OCI-LY7 (cell line): ENCODE measurements at regions not wholly inside any gene's neighbourhood (a gene's known extent, or its start where the extent isn't known, plus 50 kb on each side); places are given as distances from the start of the nearest gene placed in this dataset.

Experiments
- BruUV-seq: library from RNA; stranded (reverse); fragments of 400-500 nt; replicated peaks from 2 replicates; lab custom pipeline; 2021; lab: Mats Ljungman, UMichigan
- CTCF ChIA-PET: fragments of 300-600 bp; sonication (Branson Sonifier 250); formaldehyde crosslinking; loops from one replicate; lab custom pipeline; 2022; ENCODE audit warnings: antibody characterized with exemption; ENCODE audit not compliant: unreplicated experiment; lab: Charles Lee
- POLR2A ChIA-PET: fragments of 300-600 bp; sonication (Branson Sonifier 250); formaldehyde crosslinking; loops from one replicate; lab custom pipeline; 2022; ENCODE audit warnings: antibody characterized with exemption; lab: Charles Lee
- DNase-seq: peaks from one replicate; pipeline ENCODE4 v3.0.0-alpha.2; 2015; ENCODE audit warnings: low spot score
- H2AFZ ChIP-seq: fragments of 200-600 bp; sonication (generic), shearing (Covaris generic); 2 replicates; pipeline ENCODE4 v1.6.1; 2014; ENCODE audit warnings: mild to moderate bottlenecking, antibody characterized with exemption, low read length, moderate library complexity
- H3K27ac ChIP-seq: fragments of 200-600 bp; sonication (generic); 2 replicates; pipeline ENCODE4 v1.5.1; 2014; ENCODE audit warnings: mixed run types, low read depth, mild to moderate bottlenecking, moderate library complexity, low read length, inconsistent platforms; ENCODE audit not compliant: poor library complexity, severe bottlenecking
- H3K36me3 ChIP-seq: fragments of 200-600 bp; sonication (generic); 2 replicates; pipeline ENCODE4 v1.6.1; 2014; ENCODE audit warnings: mild to moderate bottlenecking, antibody characterized with exemption, low read length, moderate library complexity, mixed read lengths; ENCODE audit not compliant: insufficient read depth
- H3K4me1 ChIP-seq: fragments of 200-600 bp; sonication (generic); 2 replicates; pipeline ENCODE4 v1.5.1; 2014; ENCODE audit warnings: mild to moderate bottlenecking, low read length; ENCODE audit not compliant: insufficient read depth, poor library complexity, severe bottlenecking
- H3K4me2 ChIP-seq: fragments of 200-600 bp; sonication (generic); 2 replicates; pipeline ENCODE4 v1.6.1; 2014; ENCODE audit warnings: mild to moderate bottlenecking, low read length
- H3K4me3 ChIP-seq: fragments of 200-600 bp; sonication (generic); 2 replicates; pipeline ENCODE4 v1.5.1; 2014; ENCODE audit warnings: mild to moderate bottlenecking, low read depth, low read length; ENCODE audit not compliant: poor library complexity, severe bottlenecking
- H3K79me2 ChIP-seq: fragments of 200-600 bp; sonication (generic); 2 replicates; pipeline ENCODE4 v1.6.1; 2016; ENCODE audit warnings: low read depth, mild to moderate bottlenecking, low read length, moderate library complexity, mixed read lengths; ENCODE audit not compliant: insufficient read depth
- H3K9me2 ChIP-seq: fragments of 200-600 bp; sonication (generic); 2 replicates; pipeline ENCODE4 v1.6.1; 2016; ENCODE audit warnings: mild to moderate bottlenecking, low read length, mixed read lengths; ENCODE audit not compliant: insufficient read depth
- H3K9me3 ChIP-seq: fragments of 200-600 bp; sonication (generic); 2 replicates; pipeline ENCODE4 v1.6.1; 2014; ENCODE audit warnings: mild to moderate bottlenecking, mixed run types, low read length, mixed read lengths
- H4K20me1 ChIP-seq: fragments of 200-600 bp; sonication (generic); 2 replicates; pipeline ENCODE4 v1.6.1; 2014; ENCODE audit warnings: mild to moderate bottlenecking, antibody characterized with exemption, low read length, moderate library complexity, mixed read lengths; ENCODE audit not compliant: insufficient read depth
- EZH2phosphoT487 ChIP-seq: fragments of 200-600 bp; sonication (generic); IDR thresholded peaks from 2 replicates; pipeline ENCODE4 v1.6.1; 2018; ENCODE audit warnings: low read depth, borderline replicate concordance, mild to moderate bottlenecking, mixed run types, antibody characterized with exemption, low read length, moderate library complexity, mixed read lengths
- intact Hi-C: fragments of 100-400 bp; cut with micrococcal nuclease; formaldehyde crosslinking; loops from one replicate; pipeline ENCODE4 v1.10.0; 2022; ENCODE audit not compliant: unreplicated experiment
- TF ChIP-seq, protein P1 (sequence below): fragments of 200-600 bp; sonication (generic); conservative IDR thresholded peaks from 2 replicates; pipeline ENCODE4 v1.5.1; 2014; ENCODE audit warnings: mild to moderate bottlenecking, antibody characterized with exemption, low read length, moderate library complexity, mixed read lengths

- Histone ChIP-seq H3K4me1 (no peaks in the 10 kb centered on the region), H3K36me3 (no peaks in the 10 kb centered on the region), H3K9me3 (no peaks in the 10 kb centered on the region), H4K20me1 (no peaks in the 10 kb centered on the region), H3K27ac (no peak overlapping the region), H3K79me2 (no peaks in the 10 kb centered on the region), H3K4me2 (no peak overlapping the region), H2AFZ (no peak overlapping the region), H3K4me3 (no peak overlapping the region), H3K9me2 (no peaks in the 10 kb centered on the region)
- POLR2A ChIA-PET, result no interaction called here
- no peak for DNase-seq
- CTCF ChIA-PET, result no interaction called here
- TF ChIP-seq EZH2phosphoT487, result no peak
- TF ChIP-seq, protein P1, sequence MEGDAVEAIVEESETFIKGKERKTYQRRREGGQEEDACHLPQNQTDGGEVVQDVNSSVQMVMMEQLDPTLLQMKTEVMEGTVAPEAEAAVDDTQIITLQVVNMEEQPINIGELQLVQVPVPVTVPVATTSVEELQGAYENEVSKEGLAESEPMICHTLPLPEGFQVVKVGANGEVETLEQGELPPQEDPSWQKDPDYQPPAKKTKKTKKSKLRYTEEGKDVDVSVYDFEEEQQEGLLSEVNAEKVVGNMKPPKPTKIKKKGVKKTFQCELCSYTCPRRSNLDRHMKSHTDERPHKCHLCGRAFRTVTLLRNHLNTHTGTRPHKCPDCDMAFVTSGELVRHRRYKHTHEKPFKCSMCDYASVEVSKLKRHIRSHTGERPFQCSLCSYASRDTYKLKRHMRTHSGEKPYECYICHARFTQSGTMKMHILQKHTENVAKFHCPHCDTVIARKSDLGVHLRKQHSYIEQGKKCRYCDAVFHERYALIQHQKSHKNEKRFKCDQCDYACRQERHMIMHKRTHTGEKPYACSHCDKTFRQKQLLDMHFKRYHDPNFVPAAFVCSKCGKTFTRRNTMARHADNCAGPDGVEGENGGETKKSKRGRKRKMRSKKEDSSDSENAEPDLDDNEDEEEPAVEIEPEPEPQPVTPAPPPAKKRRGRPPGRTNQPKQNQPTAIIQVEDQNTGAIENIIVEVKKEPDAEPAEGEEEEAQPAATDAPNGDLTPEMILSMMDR, result no peak
- BruUV-seq, result no TSS peak
- intact Hi-C loops, result no loop called here
Measured at GRCh38 chr7:81623251-81623855, 146.5 kb downstream of the HGF start.

DNA sequence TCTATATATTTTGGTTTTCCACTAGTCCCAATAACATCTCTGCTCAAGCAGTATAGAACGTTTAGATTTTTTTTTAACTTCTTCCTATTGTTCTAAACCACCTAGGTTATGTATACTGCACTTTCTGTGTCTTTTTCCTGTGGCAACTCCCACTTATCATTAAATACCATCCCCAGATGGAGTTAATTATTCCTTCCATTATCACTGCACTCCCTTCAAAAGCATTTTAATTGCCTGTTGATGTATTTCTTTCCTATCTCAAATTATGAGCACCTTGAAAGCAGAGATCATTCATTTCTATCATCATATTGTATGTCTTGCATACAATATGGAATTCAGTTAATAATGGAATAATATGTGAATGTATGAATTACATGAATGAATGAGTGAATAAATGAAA lies 148.0 kb downstream of the HGF start:
- Histone ChIP-seq H3K4me1 (no peaks in the 10 kb centered on the region), H4K20me1 (no peaks in the 10 kb centered on the region), H3K9me3 (no peaks in the 10 kb centered on the region), H3K4me2 (no peak overlapping the region), H3K27ac (no peak overlapping the region), H3K9me2 (no peaks in the 10 kb centered on the region), H3K79me2 (no peaks in the 10 kb centered on the region), H3K36me3 (no peaks in the 10 kb centered on the region), H3K4me3 (no peak overlapping the region), H2AFZ (no peak overlapping the region)
- CTCF ChIA-PET, result no interaction called here
- DNase-seq, result no peak
- TF ChIP-seq, protein P1, result no peak
- no peak for TF ChIP-seq EZH2phosphoT487
- no TSS peak for BruUV-seq
- POLR2A ChIA-PET, result no interaction called here
- intact Hi-C loops, result no loop called here

- Histone ChIP-seq H3K36me3 (no peaks in the 10 kb centered on the region), H3K9me3 (no peaks in the 10 kb centered on the region), H3K79me2 (no peaks in the 10 kb centered on the region), H3K27ac (no peak overlapping the region), H4K20me1 (no peaks in the 10 kb centered on the region), H3K4me3 (no peak overlapping the region), H3K9me2 (no peaks in the 10 kb centered on the region), H3K4me2 (no peak overlapping the region), H3K4me1 (no peaks in the 10 kb centered on the region), H2AFZ (no peak overlapping the region)
- BruUV-seq, result no TSS peak
- CTCF ChIA-PET, result no interaction called here
- intact Hi-C loops, result no loop called here
- TF ChIP-seq EZH2phosphoT487, result no peak
- TF ChIP-seq, protein P1, result no peak
- no peak for DNase-seq
- POLR2A ChIA-PET, result interaction anchor here (0.6 kb wide), 1 partner anchor 48 kb away, joined by 3 read pairs; no protein-coding TSS in a partner anchor
Measured at GRCh38 chr7:81618396-81619014, 151.3 kb downstream of the HGF start.
